CD14-positive monocyte (primary cell): ENCODE measurements at regions not wholly inside any gene's neighbourhood (a gene's known extent, or its start where the extent isn't known, plus 50 kb on each side); places are given as distances from the start of the nearest gene placed in this dataset.

Source experiments
- DNase-seq, 3 donors: peaks; one replicate each; pipeline ENCODE4 v3.0.0-alpha.2; 2011 to 2022
- H2AFZ ChIP-seq: 2 replicates; pipeline ENCODE4 v1.6.0; 2012; ENCODE audit warnings: mild to moderate bottlenecking, low read depth, low read length, inconsistent platforms; ENCODE audit not compliant: insufficient read depth, poor library complexity, severe bottlenecking
- H3K27ac ChIP-seq, 2 donors: 1 replicate in 1 of 2; 2 replicates in 1 of 2; pipeline ENCODE4 v1.5.1; 2012 to 2013; ENCODE audit warnings: low read length in 2 of 2, control low read depth in 1 of 2, inconsistent platforms in 1 of 2, low read depth in 1 of 2, mild to moderate bottlenecking in 1 of 2
- H3K27me3 ChIP-seq, 2 donors: one replicate each; pipeline versions ENCODE4 v1.6.0 to v1.6.1; 2011 to 2013; ENCODE audit warnings: low read length in 2 of 2; ENCODE audit not compliant: control insufficient read depth in 2 of 2, insufficient read depth in 2 of 2
- H3K36me3 ChIP-seq, 2 donors: replicated peaks in 1 of 2; 1 replicate in 1 of 2; 2 replicates in 1 of 2; pipeline versions ENCODE4 v1.5.1 to v1.6.1; 2012 to 2013; ENCODE audit warnings: low read length in 2 of 2, control low read depth in 1 of 2, inconsistent platforms in 1 of 2, mild to moderate bottlenecking in 1 of 2; ENCODE audit not compliant: insufficient read depth in 2 of 2, control insufficient read depth in 1 of 2
- H3K4me1 ChIP-seq, 2 donors: 1 replicate in 1 of 2; 2 replicates in 1 of 2; pipeline versions ENCODE4 v1.5.1 to v1.6.1; 2012 to 2013; ENCODE audit warnings: low read length in 2 of 2, control low read depth in 1 of 2, inconsistent platforms in 1 of 2, mild to moderate bottlenecking in 1 of 2, moderate library complexity in 1 of 2; ENCODE audit not compliant: insufficient read depth in 2 of 2, control insufficient read depth in 1 of 2
- H3K4me2 ChIP-seq: replicated peaks from 2 replicates; pipeline ENCODE3; 2012; ENCODE audit warnings: low read length, moderate library complexity, mild to moderate bottlenecking; ENCODE audit not compliant: poor library complexity, severe bottlenecking; ENCODE audit errors: extremely low read depth
- H3K4me3 ChIP-seq, 3 experiments: fragments of 200-600 bp in 1 of 3; sonication (generic) in 1 of 3; replicated peaks in 1 of 3; 1 replicate in 2 of 3; 2 replicates in 1 of 3; pipeline ENCODE4 v1.5.1; 2011 to 2013; ENCODE audit warnings: low read length in 3 of 3, mild to moderate bottlenecking in 3 of 3, control low read depth in 2 of 3, low read depth in 2 of 3, inconsistent platforms in 1 of 3, moderate library complexity in 1 of 3
- H3K79me2 ChIP-seq: 2 replicates; pipeline ENCODE4 v1.6.0; 2012; ENCODE audit warnings: mild to moderate bottlenecking, control low read depth, inconsistent platforms, low read length, moderate library complexity; ENCODE audit not compliant: insufficient read depth
- H3K9ac ChIP-seq: 2 replicates; pipeline ENCODE4 v1.6.0; 2017; ENCODE audit warnings: low read length, mild to moderate bottlenecking; ENCODE audit not compliant: insufficient read depth, poor library complexity, severe bottlenecking
- H3K9me3 ChIP-seq, 2 donors: replicated peaks in 1 of 2; 1 replicate in 1 of 2; 2 replicates in 1 of 2; pipeline versions ENCODE4 v1.5.1 to v1.6.1; 2012 to 2013; ENCODE audit warnings: low read length in 2 of 2, control low read depth in 1 of 2; ENCODE audit not compliant: control insufficient read depth in 1 of 2, insufficient read depth in 1 of 2
- H4K20me1 ChIP-seq: 2 replicates; pipeline ENCODE4 v1.6.0; 2012; ENCODE audit warnings: mild to moderate bottlenecking, low read length, control low read depth, moderate library complexity; ENCODE audit not compliant: insufficient read depth
- H3K27ac Mint-ChIP-seq, 7 donors: one replicate each; pipeline ENCODE4 v1.8.0; 2020; ENCODE audit warnings: mild to moderate bottlenecking in 7 of 7, mixed read lengths in 7 of 7, moderate library complexity in 6 of 7, inconsistent platforms in 2 of 7
- H3K27me3 Mint-ChIP-seq, 3 donors: one replicate each; pipeline ENCODE4 v1.8.0; 2021 to 2022; ENCODE audit warnings: low read depth in 3 of 3, mild to moderate bottlenecking in 3 of 3, mixed read lengths in 3 of 3, moderate library complexity in 3 of 3, inconsistent platforms in 1 of 3
- H3K36me3 Mint-ChIP-seq, 2 donors: one replicate each; pipeline ENCODE4 v1.8.0; 2020; ENCODE audit warnings: mixed read lengths in 2 of 2, inconsistent platforms in 1 of 2, mild to moderate bottlenecking in 1 of 2
- H3K4me1 Mint-ChIP-seq: one replicate; pipeline ENCODE4 v1.8.0; 2020; ENCODE audit warnings: mild to moderate bottlenecking, mixed read lengths
- H3K4me3 Mint-ChIP-seq, 2 donors: one replicate each; pipeline ENCODE4 v1.8.0; 2020; ENCODE audit warnings: mild to moderate bottlenecking in 2 of 2, mixed read lengths in 2 of 2, moderate library complexity in 1 of 2
- H3K9me3 Mint-ChIP-seq, 7 donors: one replicate each; pipeline ENCODE4 v1.8.0; 2020 to 2022; ENCODE audit warnings: mixed read lengths in 7 of 7, mild to moderate bottlenecking in 6 of 7, moderate library complexity in 6 of 7, inconsistent platforms in 2 of 7
- CTCF ChIP-seq: fragments of 200-600 bp; IDR thresholded peaks from one replicate; pipeline ENCODE4 v1.8.0; 2022; ENCODE audit warnings: antibody characterized with exemption, mild to moderate bottlenecking
- WGBS: methylation state at CpG from one replicate; pipeline ENCODE4 v1.1.5; 2013; ENCODE audit warnings: missing lambda C conversion rate; ENCODE audit not compliant: insufficient coverage; 5-methylcytosine and 5-hydroxymethylcytosine counted together
- intact Hi-C, 2 donors: fragments of 100-400 bp; cut with micrococcal nuclease; formaldehyde crosslinking; loops; one replicate each; pipeline versions ENCODE4 v1.15.0 to v1.15.1; 2023

GRCh38 chr18:40274618-40275196 is 1680.3 kb upstream of the PIK3C3 start:
- intact Hi-C loops = no loop called here
- no peaks in the 10 kb centered on the region for H3K36me3 Mint-ChIP-seq
- H3K27ac Mint-ChIP-seq = no peak overlapping the region
- Histone ChIP-seq H3K27me3 (no peaks in the 10 kb centered on the region), H3K4me3 (no peak overlapping the region), H3K4me2 (no peak overlapping the region), H3K36me3 (no peaks in the 10 kb centered on the region), H2AFZ (no peak overlapping the region), H3K9ac (no peak overlapping the region), H4K20me1 (no peaks in the 10 kb centered on the region), H3K27ac (no peak overlapping the region), H3K9me3 (no peaks in the 10 kb centered on the region), H3K79me2 (no peaks in the 10 kb centered on the region), H3K4me1 (no peaks in the 10 kb centered on the region)
- no peak for TF ChIP-seq CTCF
- peaks cover 0 to 3% (median 2%) of the 10 kb centered on the region in 7 donors for H3K9me3 Mint-ChIP-seq
- H3K4me1 Mint-ChIP-seq = no peaks in the 10 kb centered on the region
- DNase-seq = no peak
- no peak overlapping the region for H3K4me3 Mint-ChIP-seq
- no peaks in the 10 kb centered on the region for H3K27me3 Mint-ChIP-seq

- Mint-ChIP-seq H3K27me3 (no peaks in the 10 kb centered on the region), H3K27ac (no peak overlapping the region), H3K4me1 (no peaks in the 10 kb centered on the region), H3K36me3 (no peaks in the 10 kb centered on the region), H3K4me3 (no peak overlapping the region), H3K9me3 (peaks cover 0 to 5% (median 2%) of the 10 kb centered on the region in 7 donors)
- no peaks in the 10 kb centered on the region for H4K20me1 ChIP-seq
- intact Hi-C loops = no loop called here
- no CpG with 5 or more reads among the region's 4 CpGs for WGBS
- H3K79me2 ChIP-seq = no peaks in the 10 kb centered on the region
- H3K27ac ChIP-seq = no peak overlapping the region
- no peak overlapping the region for H3K9ac ChIP-seq
- no peak for DNase-seq
- H3K36me3 ChIP-seq = no peaks in the 10 kb centered on the region
- no peaks in the 10 kb centered on the region for H3K9me3 ChIP-seq
- no peak overlapping the region for H3K4me2 ChIP-seq
- no peak overlapping the region for H2AFZ ChIP-seq
- TF ChIP-seq CTCF = no peak
- no peaks in the 10 kb centered on the region for H3K27me3 ChIP-seq
- no peak overlapping the region for H3K4me3 ChIP-seq
- no peaks in the 10 kb centered on the region for H3K4me1 ChIP-seq
Measured at GRCh38 chr18:40272630-40273231, 1682.3 kb upstream of the PIK3C3 start.
